ENCODE measurements at regions not wholly inside any gene's neighbourhood (a gene's known extent, or its start where the extent isn't known, plus 50 kb on each side); places are given as distances from the start of the nearest gene placed in this dataset.
A peak's percentile ranks its signal among the peaks of the same experiment; 100 is the strongest.

DNA sequence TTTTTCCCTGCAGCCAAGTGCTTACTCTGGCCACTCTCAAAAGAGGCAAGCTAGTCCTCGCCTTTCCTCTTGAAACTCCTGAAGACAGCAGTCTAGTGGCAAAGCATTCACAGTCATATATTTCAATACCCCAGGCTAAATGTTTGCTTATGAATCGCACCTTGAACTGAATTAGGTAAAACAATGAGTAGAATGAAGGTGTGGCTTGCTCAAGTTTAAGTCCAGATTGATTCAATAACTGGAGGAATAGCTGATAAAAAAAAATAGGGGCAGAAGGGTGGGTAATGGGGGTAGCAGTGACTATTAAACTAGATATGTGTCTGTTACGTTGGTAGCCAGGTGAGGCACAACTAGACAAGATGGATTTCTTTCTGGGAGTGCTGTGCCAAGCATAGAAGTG is 88.2 kb upstream of the EPB41L3 start:
- no peak for DNase-seq

DNA sequence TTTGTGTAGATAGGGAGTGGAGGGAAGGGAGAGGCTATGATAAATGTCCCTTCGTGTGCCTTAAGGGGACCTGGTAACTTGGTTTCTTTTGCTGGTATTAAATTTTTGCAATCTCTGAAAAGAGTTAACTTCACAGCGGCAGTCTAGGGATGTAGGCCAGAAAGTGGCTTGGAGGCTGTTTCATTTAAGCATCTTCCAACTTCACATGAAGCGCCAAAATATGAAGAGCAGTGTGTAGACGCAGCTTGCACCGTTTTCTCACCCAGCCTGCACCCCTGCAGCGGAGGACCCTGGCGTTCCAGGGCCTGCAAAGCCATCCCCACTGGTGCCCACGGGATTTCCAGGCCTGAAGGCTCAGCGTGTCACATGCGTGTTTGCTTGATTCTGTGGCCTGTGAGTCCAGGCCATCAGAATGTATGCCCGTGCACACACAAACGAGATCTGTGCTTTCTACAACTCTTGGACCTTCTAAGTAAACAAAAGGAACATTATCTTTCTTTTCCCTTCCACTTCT is 87.2 kb upstream of the EPB41L3 start:
- DNase-seq, result no peak

DNA sequence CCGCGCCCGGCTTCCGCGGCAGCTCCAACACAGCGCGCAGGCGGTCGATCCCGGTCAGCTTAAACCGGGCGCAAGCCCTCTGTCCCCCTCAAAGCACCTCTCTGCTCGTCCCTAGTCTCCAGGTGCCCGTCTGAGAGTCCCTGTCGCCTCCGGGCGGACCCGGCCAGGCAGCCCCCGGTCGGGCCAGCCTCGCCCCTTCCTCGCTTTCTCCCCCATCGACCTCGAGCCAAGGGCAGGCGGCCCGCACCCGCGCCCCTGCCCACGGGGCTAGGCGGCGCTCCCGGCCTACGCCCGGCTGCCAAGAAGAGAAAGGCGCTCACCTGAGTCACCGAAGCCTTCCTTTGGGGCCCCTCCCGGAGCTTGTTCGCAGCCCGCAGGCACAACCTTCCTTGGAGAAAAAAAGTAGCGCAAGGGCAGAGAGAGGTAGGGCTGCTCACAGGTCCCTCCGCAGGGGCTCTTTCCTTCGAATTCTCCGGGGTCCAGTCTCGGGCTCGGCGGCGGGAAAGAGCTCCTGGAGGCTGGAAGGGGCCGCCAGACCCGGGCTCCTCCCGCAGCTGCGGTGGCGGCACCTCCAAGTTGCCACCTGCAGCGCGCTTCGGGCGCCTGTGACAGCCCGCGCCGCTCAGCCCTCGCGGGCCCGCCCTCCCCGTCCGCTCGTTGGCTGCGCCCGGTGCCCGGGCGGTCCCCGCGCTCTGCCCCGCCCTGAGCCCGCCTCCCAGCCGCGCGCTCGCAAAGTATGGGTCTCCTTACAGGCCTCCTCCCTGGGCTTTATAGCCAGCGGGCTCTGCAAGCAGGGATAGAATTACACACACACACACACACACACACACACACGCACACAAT is 86.5 kb upstream of the EPB41L3 start:
- DNase-seq, result peak; percentile 27

DNA sequence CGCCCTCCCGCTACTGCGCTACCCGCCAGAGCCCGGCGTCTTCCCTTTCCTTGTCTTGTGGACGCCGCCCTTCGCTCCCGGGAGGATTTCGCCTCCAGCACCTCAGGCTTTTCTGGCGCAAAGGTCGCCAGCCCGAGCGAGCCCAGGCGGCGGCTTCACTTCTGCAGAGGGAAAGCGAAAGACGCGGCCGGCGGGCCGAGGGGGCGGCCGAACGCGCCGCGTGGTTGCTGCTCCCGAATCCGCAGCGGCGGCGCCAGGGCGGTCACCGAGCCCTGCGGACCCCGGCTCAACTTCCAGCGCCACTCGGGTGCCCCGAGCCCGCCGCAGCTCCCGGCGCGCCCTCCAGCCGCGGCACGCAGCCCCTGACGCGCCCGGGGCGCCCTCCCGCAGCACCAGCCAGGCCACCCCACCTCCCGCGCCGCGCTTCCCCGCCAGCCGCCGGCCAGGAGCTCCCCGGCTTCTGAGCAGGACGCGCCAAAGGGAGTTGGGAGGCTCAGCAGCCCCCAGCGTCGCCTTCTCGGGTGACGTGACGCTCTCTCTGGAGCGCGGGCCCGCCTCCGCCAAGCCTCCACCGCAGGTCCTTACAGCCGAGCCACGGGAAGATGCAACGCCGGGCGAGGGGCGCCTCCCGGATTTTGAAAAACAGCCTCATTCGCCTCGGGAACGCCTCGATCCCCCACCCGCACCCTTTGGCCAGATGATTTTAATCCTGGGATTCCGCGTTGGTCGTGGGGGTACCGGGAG is 84.9 kb upstream of the EPB41L3 start:
- no peak for DNase-seq

DNA sequence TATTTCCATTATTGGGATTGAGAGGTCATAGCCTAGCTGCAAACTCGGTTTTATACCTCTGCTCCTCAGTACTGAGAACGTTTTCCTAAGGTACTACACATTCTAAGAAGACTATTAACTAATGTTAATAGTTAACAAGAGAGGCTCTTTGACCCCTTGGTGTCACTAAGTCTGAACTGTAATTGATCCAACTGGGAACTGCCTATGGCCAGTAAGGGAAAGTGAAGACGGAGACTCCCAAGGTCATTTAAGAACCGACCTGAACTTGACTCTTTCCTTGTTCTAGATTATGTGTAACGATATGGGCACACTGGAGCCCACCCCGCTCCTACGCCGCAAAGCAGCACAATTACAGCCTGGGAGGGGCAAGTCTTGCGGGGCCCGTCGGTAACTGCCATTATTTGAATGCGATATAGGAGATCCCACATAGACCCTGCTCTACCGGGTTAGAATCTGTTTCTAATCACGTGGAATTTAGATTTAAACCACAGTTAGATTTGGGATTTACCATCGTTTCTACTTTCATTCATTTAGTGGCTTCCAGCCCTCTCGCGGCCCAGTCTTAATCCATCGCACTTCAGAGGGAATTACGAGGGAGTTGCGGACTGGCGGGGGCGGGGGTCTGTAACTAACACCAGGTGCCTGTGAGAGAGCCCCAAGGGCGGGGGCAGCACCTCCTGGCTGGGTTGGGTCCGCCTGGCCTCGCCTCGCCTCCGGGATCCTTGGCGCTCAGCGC is 84.1 kb upstream of the EPB41L3 start:
- no peak for DNase-seq

DNA sequence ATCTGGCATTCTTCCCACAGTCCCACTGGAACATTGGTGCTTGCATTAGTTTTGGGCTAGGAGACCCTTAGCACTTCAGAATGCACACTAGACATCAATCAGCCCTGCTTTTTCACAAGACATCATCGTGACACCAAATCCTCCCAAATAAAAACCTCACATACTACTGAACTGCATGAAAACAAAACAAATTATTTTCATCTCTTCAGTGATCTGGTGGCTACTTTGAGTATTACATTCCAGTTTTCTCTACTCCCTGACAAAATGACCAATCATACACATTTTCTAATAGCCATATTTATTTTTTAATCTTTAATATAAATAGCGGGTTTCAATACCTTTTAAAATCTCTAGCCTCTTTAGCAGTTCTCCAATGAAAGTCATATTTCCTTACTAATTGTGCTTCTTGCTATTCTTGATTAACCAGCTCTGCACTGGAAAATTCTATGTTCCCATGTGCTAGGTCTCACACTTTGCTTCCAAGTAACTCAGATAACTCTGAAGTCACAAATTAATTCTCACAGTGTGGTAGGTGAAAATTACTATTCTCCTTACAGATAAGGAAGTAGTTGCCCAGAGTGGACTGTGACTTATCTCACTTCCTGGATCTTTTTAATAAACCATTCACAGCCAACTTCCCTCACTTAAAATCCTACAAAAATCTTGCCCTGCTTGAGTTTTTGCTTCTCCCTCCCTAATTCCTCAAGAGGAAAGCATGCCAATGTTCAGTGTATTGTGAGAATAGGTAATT is 82.5 kb upstream of the EPB41L3 start:
- DNase-seq, result no peak

DNA sequence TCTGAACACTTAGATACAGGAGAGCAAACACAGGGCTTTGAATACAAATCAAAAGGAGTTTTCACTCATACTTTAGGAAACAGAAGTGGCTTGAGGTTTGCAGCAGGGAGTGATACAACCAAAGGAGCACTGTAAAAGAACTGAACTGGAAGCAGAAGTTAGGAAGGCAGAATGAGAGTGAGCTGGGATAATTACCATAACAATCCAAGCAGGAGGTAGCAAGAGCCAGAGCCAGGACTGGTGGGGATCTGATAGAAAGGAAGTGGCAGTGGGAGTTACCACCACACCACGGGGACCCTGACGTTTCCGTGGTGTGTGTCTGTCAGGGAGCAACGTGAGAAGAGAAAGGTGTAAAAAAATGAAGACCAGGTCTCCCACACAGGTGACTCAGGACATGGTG is 81.3 kb upstream of the EPB41L3 start:
- no peak for DNase-seq

DNA sequence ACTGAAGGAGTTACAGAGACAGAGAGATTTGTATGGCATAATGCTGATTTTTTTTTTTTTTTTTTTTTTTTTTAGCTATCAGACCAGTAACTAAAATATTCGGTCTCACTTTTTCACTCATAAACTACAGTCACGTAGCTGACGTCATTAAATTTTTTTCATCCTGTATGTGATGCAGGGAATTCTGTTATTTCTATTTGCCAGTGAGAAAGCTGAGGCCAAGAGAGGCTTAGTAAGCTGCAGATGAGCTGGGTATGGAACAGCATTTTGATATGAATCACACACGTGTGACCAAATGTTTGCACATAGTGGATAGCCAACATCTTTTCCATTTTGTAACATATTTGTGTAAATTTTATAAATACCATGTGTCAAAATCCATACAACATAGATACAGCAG is 79.1 kb upstream of the EPB41L3 start:
- DNase-seq, result no peak

DNA sequence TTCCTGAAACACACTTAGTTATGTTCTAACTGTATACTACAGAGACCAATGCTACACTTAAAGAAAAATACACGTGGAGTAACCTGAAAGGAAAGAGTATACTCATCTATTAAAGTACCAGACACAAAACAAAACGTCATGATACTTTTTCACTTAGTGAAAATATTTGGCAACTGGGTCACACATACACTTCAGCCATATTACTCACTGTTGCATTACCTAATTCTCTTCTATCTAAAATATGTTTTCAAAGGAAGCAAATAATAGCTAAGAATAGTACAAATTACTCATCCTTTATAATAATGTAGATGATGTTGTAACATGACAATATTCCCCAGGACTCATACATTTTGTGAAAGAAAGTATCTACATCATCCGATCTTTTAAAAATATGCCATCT is 76.5 kb upstream of the EPB41L3 start:
- DNase-seq, result no peak

DNA sequence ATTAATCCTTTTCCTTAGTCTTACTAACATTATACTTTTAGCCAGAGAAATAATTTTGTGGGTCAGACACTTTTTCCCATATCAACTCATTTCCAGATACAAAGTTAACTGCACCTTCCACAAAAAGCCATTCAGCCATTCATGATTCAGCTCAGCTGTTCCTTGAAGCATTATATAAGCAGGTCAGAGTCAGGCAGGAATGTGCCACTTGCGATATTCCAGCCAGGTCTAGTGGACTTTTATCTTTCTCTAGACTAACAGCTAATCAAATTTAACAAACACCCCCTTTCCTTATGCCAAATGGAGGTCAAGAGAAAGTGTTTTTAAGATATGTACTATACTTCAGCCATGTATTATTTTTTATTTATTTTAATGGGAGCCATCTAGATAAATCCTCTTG is 75.6 kb upstream of the EPB41L3 start:
- DNase-seq, result no peak

DNA sequence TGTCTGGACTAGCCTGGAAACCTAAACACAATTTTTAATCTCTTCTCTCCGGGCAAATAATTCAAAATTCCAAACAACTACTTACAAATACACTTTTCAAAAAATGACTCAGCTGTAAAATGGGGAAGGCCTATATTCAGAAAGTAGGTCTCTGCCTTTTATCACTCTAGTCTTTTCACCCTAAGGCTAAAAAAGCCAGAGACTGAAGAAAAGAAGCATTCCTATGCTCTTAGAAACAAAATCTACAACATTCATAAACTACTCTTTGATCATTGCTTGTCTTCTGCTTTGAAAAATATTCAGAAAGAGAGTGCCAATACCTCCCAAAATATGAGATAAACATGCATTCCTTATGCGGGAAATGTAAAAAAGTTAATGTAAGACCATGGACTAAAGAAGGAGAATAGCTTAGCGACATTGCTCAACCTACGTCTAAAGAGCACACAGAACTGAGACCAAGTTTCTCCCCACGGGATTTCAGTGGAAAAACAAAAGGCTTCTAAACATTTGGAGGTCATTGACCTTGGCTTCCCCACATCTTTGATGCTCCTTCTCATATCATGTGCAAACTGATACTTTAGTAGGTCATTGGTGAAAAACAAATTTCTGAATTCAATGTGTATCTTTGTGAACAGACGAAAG is 74.4 kb upstream of the EPB41L3 start:
- no peak for DNase-seq

DNA sequence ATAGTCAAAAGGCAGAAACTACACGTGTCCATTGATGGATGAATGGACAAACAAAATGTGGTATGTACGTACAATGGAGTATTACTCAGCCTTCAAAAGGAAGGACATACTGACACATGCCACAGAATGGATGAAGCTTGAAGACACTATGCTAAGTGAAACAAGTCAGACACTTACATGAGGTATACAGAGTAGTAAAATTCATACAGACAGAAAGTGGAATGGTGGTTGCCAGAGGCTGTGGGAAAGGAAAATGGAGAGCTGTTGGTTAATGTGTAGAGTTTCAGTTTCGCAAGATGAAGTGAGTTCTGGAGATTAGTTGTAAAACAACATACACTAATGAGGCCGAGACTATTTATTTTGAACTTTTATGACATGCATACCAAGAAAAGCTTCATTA is 67.4 kb upstream of the EPB41L3 start:
- no peak for DNase-seq

DNA sequence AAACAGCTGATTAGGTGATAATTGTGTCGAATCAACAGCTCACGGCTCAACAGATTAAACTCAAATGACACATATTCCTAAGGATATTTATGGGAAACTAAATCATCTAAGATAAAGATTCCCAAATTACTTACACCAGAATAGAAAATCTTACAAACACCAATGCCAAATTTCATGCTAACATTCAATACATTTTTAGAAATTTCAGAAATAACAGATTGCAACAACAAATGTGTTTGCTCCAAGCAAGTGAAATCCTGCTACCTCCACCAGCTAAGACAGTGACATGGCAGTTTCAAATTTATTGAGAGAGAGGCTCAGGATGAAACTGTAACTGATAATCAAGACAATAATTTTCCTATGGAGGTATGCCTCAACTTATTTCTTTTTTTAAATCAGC is 65.0 kb upstream of the EPB41L3 start:
- DNase-seq, result no peak

DNA sequence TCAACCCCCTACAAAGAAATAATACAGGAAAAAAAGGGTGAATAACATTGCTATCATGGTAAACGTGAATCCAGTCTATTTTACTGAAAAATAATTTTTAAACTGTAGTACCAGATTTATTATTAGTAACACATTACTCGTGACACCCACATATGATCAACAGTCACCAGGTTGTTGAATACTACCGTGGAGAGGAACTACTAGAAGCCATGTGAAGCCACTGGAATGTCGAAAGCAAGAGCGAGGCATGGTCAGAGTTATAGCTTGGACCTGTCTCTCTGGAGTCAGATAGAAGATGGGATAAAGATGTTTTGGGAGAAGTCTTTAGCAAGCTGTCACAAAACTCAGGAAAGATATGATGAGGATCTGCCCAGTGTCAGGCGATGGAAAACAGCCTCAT is 63.2 kb upstream of the EPB41L3 start:
- DNase-seq, result no peak

DNA sequence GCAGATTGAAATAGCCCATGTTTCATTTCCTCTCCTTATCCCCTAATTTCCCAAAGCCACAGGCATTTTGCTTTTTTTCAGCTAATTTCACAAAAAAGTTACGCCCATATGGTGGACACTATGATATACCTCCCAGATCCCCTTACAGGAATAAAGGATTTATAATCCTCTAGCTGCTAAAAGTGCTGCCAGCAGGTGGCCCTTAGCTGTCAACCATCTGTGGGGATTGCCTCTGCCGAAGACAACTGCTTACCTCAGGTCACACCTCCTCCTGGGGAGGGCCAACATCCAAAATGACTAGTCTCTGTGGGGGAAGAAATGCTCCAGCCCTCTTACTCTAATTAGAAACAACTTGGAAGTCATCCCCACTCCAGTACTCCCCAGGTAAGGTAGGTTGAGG is 61.0 kb upstream of the EPB41L3 start:
- no peak for DNase-seq

DNA sequence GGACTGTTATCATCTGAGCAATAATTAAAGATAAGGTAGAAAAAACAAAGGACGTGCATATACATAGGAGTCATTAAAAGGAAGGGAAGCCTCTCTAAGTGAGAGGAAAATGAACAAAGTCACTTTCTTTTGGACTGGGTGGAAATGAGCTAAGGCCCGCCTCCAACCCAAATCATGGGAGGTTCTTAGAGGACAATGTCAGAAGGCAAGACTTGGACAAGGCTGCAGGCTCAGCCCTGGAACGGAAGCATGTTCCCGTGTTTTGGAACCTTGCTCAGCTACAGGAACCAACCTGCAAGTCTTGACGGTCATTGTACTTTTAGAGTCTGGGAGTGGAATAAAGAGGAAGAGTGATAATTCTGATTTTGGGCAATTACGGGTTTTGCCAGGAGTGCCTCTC is 59.4 kb upstream of the EPB41L3 start:
- no peak for DNase-seq

DNA sequence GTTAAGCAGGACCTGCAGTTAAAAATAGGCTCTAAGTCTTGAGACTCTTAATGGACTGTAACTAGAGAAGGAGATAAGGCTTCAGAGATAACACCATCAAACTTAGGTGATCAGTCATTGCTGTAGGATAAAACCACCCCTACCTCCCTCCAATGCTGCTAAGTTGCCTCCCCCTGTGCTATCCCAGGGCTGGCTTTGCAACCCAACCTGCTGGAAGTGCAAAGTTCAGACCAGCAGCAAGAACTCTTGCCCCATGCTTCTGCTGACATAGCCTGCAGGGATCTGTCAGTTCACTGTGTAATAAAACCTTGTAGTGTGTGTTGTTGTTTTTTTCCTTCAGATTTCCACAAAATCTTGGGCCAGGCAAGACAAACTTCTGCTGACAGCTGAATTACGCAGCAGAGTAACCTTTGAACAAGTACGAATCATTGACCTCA is 57.4 kb upstream of the EPB41L3 start:
- no peak for DNase-seq

DNA sequence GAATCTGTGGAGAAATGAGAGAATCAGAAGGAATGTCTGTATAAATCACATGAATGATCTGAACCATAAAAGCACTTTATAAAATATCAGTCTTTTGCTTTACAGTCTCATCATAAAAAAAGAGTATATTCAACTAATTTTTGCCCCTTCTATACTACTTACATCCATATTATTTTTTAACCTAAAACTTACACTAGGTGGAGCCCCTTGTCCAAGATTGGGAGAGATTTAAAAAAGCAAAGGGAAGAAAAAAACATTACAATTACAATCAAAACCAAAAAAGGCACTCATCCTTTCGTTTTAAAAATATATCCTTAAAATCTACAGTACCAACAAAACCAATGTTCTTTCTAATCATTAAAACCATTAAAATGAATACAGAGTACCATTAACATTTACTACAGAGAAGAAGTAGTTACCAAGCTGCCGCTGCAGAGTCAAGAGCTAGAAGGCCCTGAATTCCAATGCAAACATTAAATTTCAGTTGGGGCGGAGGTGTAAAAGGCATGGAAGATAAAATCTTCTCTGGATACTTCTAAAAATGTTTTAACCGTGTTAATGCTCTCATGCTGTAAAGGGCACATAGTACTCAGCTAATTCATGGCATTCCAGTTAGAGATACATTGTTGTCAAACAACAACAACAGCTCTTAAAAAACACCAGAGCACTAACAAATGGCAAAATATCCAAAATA is 56.7 kb upstream of the EPB41L3 start:
- peak; percentile 24 for DNase-seq

DNA sequence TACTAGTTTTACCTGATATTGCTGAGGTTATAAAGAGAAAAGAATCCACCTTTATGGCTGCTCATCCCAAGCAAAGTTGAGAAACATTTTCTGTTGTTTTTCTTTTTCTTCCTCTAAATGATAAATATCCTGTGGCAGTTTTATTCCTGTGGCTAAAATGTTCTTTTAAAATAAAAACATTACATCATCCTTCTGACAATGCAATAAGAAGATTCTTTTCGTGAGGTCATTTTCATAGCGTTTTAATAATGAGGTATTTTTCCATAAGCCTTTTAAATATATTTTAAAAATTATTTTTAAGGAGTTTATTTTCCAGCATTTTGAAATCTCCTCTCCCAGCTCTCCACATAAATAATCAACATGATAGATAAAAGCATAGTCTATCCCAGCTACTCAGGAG is 52.8 kb upstream of the EPB41L3 start:
- no peak for DNase-seq

Data from hematopoietic multipotent progenitor cell treated with erythropoietin and hydrocortisone succinate and interleukin-3 and kit ligand, for 8 days (in vitro differentiated cells).